ENCODE measurements at regions not wholly inside any gene's neighbourhood (a gene's known extent, or its start where the extent isn't known, plus 50 kb on each side); places are given as distances from the start of the nearest gene placed in this dataset.

DNA sequence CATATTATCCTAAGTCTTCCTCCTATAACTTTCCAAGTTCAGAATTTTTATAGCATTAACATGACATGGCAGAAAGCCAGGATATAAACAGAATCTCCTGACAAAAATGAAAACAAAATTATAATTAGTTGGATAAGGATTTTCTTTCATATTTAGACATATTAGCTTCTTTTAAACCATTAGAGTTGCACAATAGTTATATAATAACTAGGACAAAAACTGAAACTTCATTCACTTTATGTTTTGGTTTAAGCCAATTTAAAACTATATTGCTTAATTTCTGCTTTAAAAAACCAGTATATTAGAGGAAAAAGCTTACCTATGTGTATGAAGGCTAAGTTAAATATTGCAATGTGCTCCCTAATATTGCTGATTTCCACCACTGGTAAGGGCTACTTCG, 254.8 kb downstream of the GPD2 start:
- TF ChIP-seq, protein P1, sequence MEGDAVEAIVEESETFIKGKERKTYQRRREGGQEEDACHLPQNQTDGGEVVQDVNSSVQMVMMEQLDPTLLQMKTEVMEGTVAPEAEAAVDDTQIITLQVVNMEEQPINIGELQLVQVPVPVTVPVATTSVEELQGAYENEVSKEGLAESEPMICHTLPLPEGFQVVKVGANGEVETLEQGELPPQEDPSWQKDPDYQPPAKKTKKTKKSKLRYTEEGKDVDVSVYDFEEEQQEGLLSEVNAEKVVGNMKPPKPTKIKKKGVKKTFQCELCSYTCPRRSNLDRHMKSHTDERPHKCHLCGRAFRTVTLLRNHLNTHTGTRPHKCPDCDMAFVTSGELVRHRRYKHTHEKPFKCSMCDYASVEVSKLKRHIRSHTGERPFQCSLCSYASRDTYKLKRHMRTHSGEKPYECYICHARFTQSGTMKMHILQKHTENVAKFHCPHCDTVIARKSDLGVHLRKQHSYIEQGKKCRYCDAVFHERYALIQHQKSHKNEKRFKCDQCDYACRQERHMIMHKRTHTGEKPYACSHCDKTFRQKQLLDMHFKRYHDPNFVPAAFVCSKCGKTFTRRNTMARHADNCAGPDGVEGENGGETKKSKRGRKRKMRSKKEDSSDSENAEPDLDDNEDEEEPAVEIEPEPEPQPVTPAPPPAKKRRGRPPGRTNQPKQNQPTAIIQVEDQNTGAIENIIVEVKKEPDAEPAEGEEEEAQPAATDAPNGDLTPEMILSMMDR (IDR thresholded peaks at IDR 0.05), result no peak
- no peaks in the 10 kb centered on the region for H3K4me1 ChIP-seq (ENCODE audit: control insufficient read depth in 1 of 2, low read depth in 2 of 2)
- H3K36me3 ChIP-seq, result no peaks in the 10 kb centered on the region
- H3K27ac ChIP-seq, result no peak overlapping the region
- ATAC-seq (ENCODE audit: insufficient number of reproducible peaks, low FRiP score, low read depth) (no peak), DNase-seq (ENCODE audit: low spot score) (no peak)
- no peaks in the 10 kb centered on the region for H3K9me3 ChIP-seq
- H3K27me3 ChIP-seq (replicated peaks; ENCODE audit: insufficient read depth), result no peaks in the 10 kb centered on the region
- no peak overlapping the region for H3K4me3 ChIP-seq

DNA sequence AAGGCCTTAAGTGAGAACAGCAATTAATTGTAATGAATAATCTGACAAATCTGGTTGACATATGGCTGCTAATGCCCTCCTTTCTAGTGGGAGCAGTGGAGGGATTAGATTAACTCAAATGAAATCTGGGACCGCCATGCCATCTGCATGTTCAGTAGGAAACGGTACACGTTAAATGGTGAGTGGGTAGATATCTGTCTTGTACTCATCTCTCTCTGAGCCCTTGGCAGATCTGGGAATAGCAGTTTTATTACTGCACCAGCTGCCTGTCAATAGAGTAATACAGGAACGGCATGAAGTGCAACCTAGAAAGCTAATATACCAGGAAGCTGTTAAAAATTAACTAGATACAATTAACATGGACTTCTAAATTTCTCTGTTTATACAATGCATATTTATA, 258.8 kb downstream of the GPD2 start:
- Histone ChIP-seq H3K27ac (no peak overlapping the region), H3K36me3 (no peaks in the 10 kb centered on the region), H3K27me3 (replicated peaks; ENCODE audit: insufficient read depth) (no peaks in the 10 kb centered on the region), H3K9me3 (no peaks in the 10 kb centered on the region), H3K4me1 (ENCODE audit: control insufficient read depth in 1 of 2, low read depth in 2 of 2) (no peaks in the 10 kb centered on the region), H3K4me3 (no peak overlapping the region)
- ATAC-seq (ENCODE audit: insufficient number of reproducible peaks, low FRiP score, low read depth) (no peak), DNase-seq (ENCODE audit: low spot score) (no peak)
- TF ChIP-seq, protein P1 (IDR thresholded peaks at IDR 0.05), result no peak

DNA sequence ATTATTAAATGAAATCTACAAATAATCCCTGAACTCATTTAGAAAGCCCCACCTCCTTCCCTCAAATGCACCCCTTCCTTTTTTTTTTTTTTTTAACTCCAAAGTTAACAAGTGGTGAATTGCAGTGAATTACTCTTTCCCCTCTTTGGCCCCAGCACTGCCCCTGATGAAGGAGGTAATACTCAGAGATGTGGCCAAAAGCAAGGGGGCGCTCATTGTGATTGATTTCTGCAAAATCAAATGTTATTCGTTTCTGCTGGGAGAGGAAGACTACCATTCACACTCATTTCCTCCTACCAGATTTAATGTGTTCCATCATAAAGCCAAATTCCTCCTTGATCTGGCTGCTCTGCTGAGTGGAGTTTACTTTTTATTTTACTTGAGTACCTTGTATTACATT, 259.4 kb downstream of the GPD2 start:
- no peaks in the 10 kb centered on the region for H3K36me3 ChIP-seq
- DNase-seq (ENCODE audit: low spot score) (no peak), ATAC-seq (ENCODE audit: insufficient number of reproducible peaks, low FRiP score, low read depth) (no peak)
- no peak overlapping the region for H3K27ac ChIP-seq
- no peaks in the 10 kb centered on the region for H3K27me3 ChIP-seq (replicated peaks; ENCODE audit: insufficient read depth)
- no peaks in the 10 kb centered on the region for H3K4me1 ChIP-seq (ENCODE audit: control insufficient read depth in 1 of 2, low read depth in 2 of 2)
- H3K9me3 ChIP-seq, result no peaks in the 10 kb centered on the region
- no peak overlapping the region for H3K4me3 ChIP-seq
- TF ChIP-seq, protein P1 (IDR thresholded peaks at IDR 0.05), result no peak

DNA sequence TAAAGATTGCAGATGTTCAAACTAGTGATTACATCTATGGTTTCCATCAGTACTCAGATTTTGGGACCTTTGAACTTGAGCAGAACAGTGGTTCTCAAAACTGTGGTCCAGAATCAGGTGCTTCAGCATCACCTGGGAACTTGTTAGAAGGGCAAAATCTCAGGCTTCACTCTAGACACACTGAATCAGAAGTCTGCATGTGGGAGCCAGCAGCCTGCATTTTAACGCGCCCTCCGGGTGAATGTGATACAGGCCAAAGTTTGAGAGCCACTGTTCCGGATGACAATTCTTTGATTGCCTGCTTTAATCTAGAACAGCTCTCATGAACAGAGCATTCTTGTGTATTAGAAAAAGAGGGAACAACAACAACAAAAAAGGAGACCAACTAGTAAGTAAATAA, 261.7 kb downstream of the GPD2 start:
- no peaks in the 10 kb centered on the region for H3K36me3 ChIP-seq
- TF ChIP-seq, protein P1 (IDR thresholded peaks at IDR 0.05), result no peak
- no peaks in the 10 kb centered on the region for H3K4me1 ChIP-seq (ENCODE audit: control insufficient read depth in 1 of 2, low read depth in 2 of 2)
- H3K27me3 ChIP-seq (replicated peaks; ENCODE audit: insufficient read depth), result no peaks in the 10 kb centered on the region
- ATAC-seq (ENCODE audit: insufficient number of reproducible peaks, low FRiP score, low read depth), result no peak
- DNase-seq (ENCODE audit: low spot score), result no peak
- H3K4me3 ChIP-seq, result no peak overlapping the region
- H3K9me3 ChIP-seq, result no peaks in the 10 kb centered on the region
- no peak overlapping the region for H3K27ac ChIP-seq

DNA sequence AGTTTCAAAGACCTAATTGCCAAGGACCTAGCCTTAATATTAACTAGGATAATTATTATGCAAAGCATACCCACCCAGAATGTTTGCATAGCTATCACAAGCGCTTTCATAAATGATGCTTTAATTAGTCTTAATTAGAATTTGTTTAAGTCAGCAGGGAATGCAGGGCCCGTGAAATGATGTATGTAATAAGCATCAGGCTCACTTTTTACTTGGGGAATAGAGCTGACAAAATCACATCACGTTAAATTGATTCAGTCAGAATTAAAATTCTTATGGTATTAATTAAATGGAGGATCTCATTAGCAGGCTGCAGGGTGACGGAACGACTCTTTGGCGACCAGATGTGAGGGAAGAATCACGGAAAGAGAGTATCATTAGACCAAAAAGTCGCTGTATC, 264.5 kb downstream of the GPD2 start:
- Histone ChIP-seq H3K27me3 (replicated peaks; ENCODE audit: insufficient read depth) (no peaks in the 10 kb centered on the region), H3K9me3 (no peaks in the 10 kb centered on the region), H3K27ac (no peak overlapping the region), H3K4me1 (ENCODE audit: control insufficient read depth in 1 of 2, low read depth in 2 of 2) (no peaks in the 10 kb centered on the region), H3K36me3 (no peaks in the 10 kb centered on the region), H3K4me3 (no peak overlapping the region)
- TF ChIP-seq, protein P1 (IDR thresholded peaks at IDR 0.05), result no peak
- DNase-seq (ENCODE audit: low spot score), result no peak
- no peak for ATAC-seq (ENCODE audit: insufficient number of reproducible peaks, low FRiP score, low read depth)

Measured in thoracic aorta (tissue), 2 donors.